ENCODE measurements at regions not wholly inside any gene's neighbourhood (a gene's known extent, or its start where the extent isn't known, plus 50 kb on each side); places are given as distances from the start of the nearest gene placed in this dataset.

DNA sequence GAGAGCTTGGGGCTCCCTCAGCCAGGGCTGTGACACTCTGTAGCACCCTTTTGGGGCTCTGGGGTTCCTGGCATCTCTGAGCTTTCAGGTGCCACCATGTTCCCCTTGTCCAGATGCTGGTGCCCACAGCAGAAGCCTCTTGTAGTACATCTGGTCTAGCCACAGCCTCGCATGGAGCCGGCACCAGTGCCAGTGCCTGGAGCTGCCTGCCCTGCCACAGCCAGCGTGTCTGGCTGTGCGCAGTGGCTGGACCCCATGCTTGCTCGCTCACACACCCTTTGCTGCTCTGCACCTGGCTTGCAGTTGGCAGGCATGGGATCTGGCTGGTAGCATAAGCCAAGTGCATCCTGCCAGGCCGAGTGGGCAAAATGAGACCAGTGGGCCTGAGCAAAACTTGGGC lies 744.8 kb upstream of the GBE1 start:
- Histone ChIP-seq H3K9me3 (peaks cover 0 to 16% (median 0%) of the 10 kb centered on the region in 11 donors), H3K36me3 (no peaks in the 10 kb centered on the region), H3K4me3 (no peak overlapping the region), H3K27ac (no peak overlapping the region), H3K27me3 (no peaks in the 10 kb centered on the region), H3K4me1 (no peaks in the 10 kb centered on the region)
- no peak for DNase-seq
- no peak for ATAC-seq
- intact Hi-C loops (cut with DNase I) = no loop called here
- 87 to 90% methylated on average over 6 of the region's 6 CpGs for WGBS, 2 donors
- TF ChIP-seq, protein P1, sequence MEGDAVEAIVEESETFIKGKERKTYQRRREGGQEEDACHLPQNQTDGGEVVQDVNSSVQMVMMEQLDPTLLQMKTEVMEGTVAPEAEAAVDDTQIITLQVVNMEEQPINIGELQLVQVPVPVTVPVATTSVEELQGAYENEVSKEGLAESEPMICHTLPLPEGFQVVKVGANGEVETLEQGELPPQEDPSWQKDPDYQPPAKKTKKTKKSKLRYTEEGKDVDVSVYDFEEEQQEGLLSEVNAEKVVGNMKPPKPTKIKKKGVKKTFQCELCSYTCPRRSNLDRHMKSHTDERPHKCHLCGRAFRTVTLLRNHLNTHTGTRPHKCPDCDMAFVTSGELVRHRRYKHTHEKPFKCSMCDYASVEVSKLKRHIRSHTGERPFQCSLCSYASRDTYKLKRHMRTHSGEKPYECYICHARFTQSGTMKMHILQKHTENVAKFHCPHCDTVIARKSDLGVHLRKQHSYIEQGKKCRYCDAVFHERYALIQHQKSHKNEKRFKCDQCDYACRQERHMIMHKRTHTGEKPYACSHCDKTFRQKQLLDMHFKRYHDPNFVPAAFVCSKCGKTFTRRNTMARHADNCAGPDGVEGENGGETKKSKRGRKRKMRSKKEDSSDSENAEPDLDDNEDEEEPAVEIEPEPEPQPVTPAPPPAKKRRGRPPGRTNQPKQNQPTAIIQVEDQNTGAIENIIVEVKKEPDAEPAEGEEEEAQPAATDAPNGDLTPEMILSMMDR (IDR thresholded peaks at IDR 0.05) = no peak

DNA sequence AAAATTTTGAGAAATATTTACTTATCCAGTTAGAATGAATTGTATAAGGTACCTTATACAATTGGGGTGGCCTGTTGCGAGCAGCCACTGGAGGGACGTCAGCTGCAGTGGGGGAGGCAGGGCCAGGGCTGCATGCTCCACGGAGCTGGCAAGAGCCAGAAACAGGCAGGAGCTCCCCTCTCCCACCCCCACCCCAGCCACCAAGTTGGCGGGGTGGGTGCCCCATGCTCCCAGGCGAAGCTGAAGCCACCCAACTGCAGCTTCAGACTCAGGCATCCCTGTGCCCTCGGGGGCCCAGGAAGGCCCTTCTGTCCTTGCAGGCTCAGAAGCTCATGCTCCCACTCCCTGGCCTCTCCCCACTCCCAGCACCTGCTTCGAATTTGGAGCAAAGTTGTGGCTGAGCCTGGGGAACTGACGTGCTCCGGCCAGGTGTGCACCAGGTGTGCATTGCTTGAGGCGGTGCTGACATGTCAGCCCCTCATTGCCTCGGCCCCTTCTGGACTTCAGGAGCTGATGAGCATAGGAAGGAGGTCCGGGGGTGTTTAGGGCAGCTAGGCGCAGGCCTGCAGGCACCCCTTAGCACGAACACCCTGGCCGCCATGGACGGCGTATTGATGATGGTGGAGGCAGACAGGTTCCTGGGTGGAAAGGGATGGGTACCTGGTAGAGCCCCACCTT lies 743.8 kb upstream of the GBE1 start:
- intact Hi-C loops (cut with DNase I) = no loop called here
- TF ChIP-seq, protein P1 (IDR thresholded peaks at IDR 0.05) = no peak
- Histone ChIP-seq H3K4me3 (no peak overlapping the region), H3K4me1 (no peaks in the 10 kb centered on the region), H3K27me3 (no peaks in the 10 kb centered on the region), H3K27ac (no peak overlapping the region), H3K36me3 (no peaks in the 10 kb centered on the region), H3K9me3 (peaks cover 0 to 14% (median 0%) of the 10 kb centered on the region in 11 donors)
- ATAC-seq (no peak), DNase-seq (no peak)
- WGBS, 2 donors = 83 to 87% methylated on average over 17 of the region's 17 CpGs

DNA sequence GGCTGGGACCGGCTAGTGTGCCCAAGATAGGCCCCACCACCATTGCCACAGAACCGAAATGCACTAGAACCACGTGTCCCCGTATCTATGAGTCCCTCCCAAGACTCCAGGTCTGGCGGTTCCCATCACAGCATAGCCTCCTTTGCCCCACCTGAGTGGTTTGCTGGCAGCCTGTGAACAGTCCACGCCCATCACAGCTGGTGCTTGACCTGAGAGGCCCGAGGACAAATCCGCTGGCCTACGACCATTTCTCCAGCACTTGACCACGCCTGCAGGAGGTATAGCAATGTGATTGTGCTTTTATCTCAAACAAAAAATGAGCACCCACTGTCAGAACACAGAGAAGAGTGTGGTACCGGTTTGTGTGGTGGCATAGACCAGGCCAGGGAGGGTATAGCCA lies 736.7 kb upstream of the GBE1 start:
- no peak for ATAC-seq
- H3K4me3 ChIP-seq = no peak overlapping the region
- H3K36me3 ChIP-seq = no peaks in the 10 kb centered on the region
- no peaks in the 10 kb centered on the region for H3K27me3 ChIP-seq
- no peaks in the 10 kb centered on the region for H3K9me3 ChIP-seq
- WGBS, 2 donors = 80 to 88% methylated on average over 11 of the region's 11 CpGs
- no peak for DNase-seq
- intact Hi-C loops (cut with DNase I) = no loop called here
- TF ChIP-seq, protein P1 (IDR thresholded peaks at IDR 0.05) = no peak
- H3K4me1 ChIP-seq = no peaks in the 10 kb centered on the region
- no peak overlapping the region for H3K27ac ChIP-seq

DNA sequence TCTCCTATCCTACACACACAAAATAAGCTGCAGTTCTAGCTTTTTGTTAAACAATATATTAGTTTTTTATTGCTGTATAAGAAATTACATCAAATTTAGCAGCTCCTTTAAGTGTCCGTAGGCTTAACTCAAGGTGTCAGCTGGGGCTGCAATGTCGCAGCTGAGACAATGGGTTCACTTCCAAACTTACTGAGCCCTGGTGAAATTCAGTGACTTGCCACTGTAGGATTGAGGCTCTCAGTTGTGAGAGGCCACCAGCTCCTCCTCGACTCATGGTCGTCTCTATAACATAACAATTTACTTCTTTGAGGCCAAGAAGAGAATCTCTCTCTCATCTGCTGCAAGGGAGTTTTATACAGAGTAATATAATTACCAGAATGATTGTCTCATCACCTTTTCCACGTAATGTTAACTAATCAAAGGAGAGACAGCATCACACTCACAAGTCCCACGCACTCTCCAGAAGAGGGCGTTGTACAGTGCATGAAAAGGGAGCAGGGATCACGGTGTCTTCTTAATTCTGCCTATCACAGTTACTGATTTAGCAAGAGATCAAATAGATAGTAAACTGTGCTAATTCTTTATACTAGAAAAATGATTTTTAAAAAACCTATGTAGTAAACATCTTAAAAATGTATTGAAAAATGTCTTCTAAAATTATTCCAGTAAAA lies 735.6 kb upstream of the GBE1 start:
- H3K4me3 ChIP-seq = no peak overlapping the region
- H3K27ac ChIP-seq = no peak overlapping the region
- DNase-seq (no peak), ATAC-seq (no peak)
- intact Hi-C loops (cut with DNase I) = no loop called here
- no peaks in the 10 kb centered on the region for H3K4me1 ChIP-seq
- TF ChIP-seq, protein P1 (IDR thresholded peaks at IDR 0.05) = peak in 2 of 9 donors; percentile 13 to 16
- no peaks in the 10 kb centered on the region for H3K27me3 ChIP-seq
- WGBS, 2 donors = 51 to 56% methylated on average over 8 of the region's 8 CpGs
- H3K9me3 ChIP-seq = no peaks in the 10 kb centered on the region
- no peaks in the 10 kb centered on the region for H3K36me3 ChIP-seq

Data from heart right ventricle (tissue), 16 donors.